H1 (cell line): ENCODE measurements at regions not wholly inside any gene's neighbourhood (a gene's known extent, or its start where the extent isn't known, plus 50 kb on each side); places are given as distances from the start of the nearest gene placed in this dataset.

Experiments used
- CTCF ChIA-PET: fragments of 300-600 bp; sonication (Branson Sonifier 250); formaldehyde crosslinking; loops from one replicate; lab custom pipeline; 2021; ENCODE audit not compliant: partially characterized antibody; lab: Charles Lee
- POLR2A ChIA-PET: fragments of 300-600 bp; sonication (Branson Sonifier 250); formaldehyde crosslinking; loops from one replicate; lab custom pipeline; 2021; ENCODE audit warnings: inconsistent platforms; ENCODE audit not compliant: partially characterized antibody; lab: Charles Lee
- DNase-seq, 2 experiments: peaks; one replicate each; pipeline versions ENCODE4 v3.0.0 to v3.0.0-alpha.2; 2010 to 2022; ENCODE audit warnings: low spot score in 2 of 2, low read depth in 1 of 2, mixed read lengths in 1 of 2
- FAIRE-seq: peaks from 2 replicates; lab custom pipeline; 2011; peaks lifted over from hg19 to GRCh38; lab: Jason Lieb, UNC
- H2AFZ ChIP-seq: 2 replicates; pipeline ENCODE4 v1.8.1; 2012; ENCODE audit warnings: low read length, inconsistent platforms
- H2AK5ac ChIP-seq: 2 replicates; pipeline ENCODE4 v1.6.1; 2013; ENCODE audit warnings: low read depth, low read length
- H2BK120ac ChIP-seq: replicated peaks from 2 replicates; pipeline ENCODE3; 2013; ENCODE audit warnings: low read depth, low read length, inconsistent platforms
- H2BK12ac ChIP-seq: 2 replicates; pipeline ENCODE4 v1.6.1; 2013; ENCODE audit warnings: low read depth, low read length
- H2BK15ac ChIP-seq: 2 replicates; pipeline ENCODE4 v1.6.1; 2013; ENCODE audit warnings: low read length
- H2BK20ac ChIP-seq: 2 replicates; pipeline ENCODE4 v1.6.1; 2013; ENCODE audit warnings: low read length
- H2BK5ac ChIP-seq: 2 replicates; pipeline ENCODE4 v1.6.1; 2013; ENCODE audit warnings: low read depth, low read length
- H3K14ac ChIP-seq: 2 replicates; pipeline ENCODE4 v1.6.1; 2013; ENCODE audit warnings: inconsistent platforms; ENCODE audit not compliant: insufficient read length
- H3K18ac ChIP-seq: 2 replicates; pipeline ENCODE4 v1.6.1; 2013; ENCODE audit warnings: low read length; ENCODE audit errors: extremely low read depth
- H3K23ac ChIP-seq: 2 replicates; pipeline ENCODE4 v1.6.1; 2013; ENCODE audit warnings: inconsistent platforms; ENCODE audit not compliant: insufficient read length
- H3K23me2 ChIP-seq: 2 replicates; pipeline ENCODE4 v1.6.1; 2013; ENCODE audit warnings: low read depth, low read length
- H3K27ac ChIP-seq: 2 replicates; pipeline ENCODE4 v1.6.1; 2011; ENCODE audit warnings: low read depth, low read length, inconsistent platforms
- H3K27me3 ChIP-seq, 4 experiments: replicated peaks in 1 of 4; 1 replicate in 1 of 4; 2 replicates in 3 of 4; pipeline versions ENCODE4 v1.6.1 to v1.8.1; 2011 to 2013; ENCODE audit warnings: low read length in 3 of 4, mild to moderate bottlenecking in 3 of 4, inconsistent platforms in 2 of 4, mixed read lengths in 2 of 4, moderate library complexity in 1 of 4; ENCODE audit not compliant: control insufficient read depth in 3 of 4, insufficient read depth in 3 of 4; ENCODE audit errors: extremely low read depth in 1 of 4
- H3K36me3 ChIP-seq, 4 experiments: 2 replicates each; pipeline versions ENCODE4 v1.6.1 to v1.8.1; 2011 to 2013; ENCODE audit warnings: mild to moderate bottlenecking in 4 of 4, low read length in 3 of 4, moderate library complexity in 2 of 4, control low read depth in 1 of 4, inconsistent platforms in 1 of 4; ENCODE audit not compliant: insufficient read depth in 4 of 4, control insufficient read depth in 2 of 4
- H3K4ac ChIP-seq: replicated peaks from 2 replicates; pipeline ENCODE3; 2013; ENCODE audit warnings: low read length, low read depth, mixed read lengths, inconsistent platforms; ENCODE audit not compliant: insufficient read length
- H3K4me1 ChIP-seq, 4 experiments: replicated peaks in 1 of 4; 1 replicate in 1 of 4; 2 replicates in 3 of 4; pipeline versions ENCODE4 v1.6.1 to v1.8.1; 2011 to 2013; ENCODE audit warnings: low read length in 3 of 4, inconsistent platforms in 2 of 4, mixed read lengths in 1 of 4; ENCODE audit not compliant: insufficient read depth in 4 of 4, control insufficient read depth in 3 of 4
- H3K4me2 ChIP-seq, 2 experiments: 2 replicates each; pipeline versions ENCODE4 v1.6.1 to v1.8.1; 2011 to 2013; ENCODE audit warnings: low read depth in 2 of 2, low read length in 2 of 2, control low read depth in 1 of 2, inconsistent platforms in 1 of 2, mild to moderate bottlenecking in 1 of 2; ENCODE audit not compliant: insufficient read depth in 1 of 2
- H3K4me3 ChIP-seq, 4 experiments: fragments of 200-600, 300-600 bp in 1 of 4; sonication (generic), shearing (Covaris generic), sonication (Bioruptor Twin) in 1 of 4; 2 replicates each; pipeline versions ENCODE4 v1.5.1 to v1.8.1; 2011 to 2016; ENCODE audit warnings: low read length in 4 of 4, low read depth in 3 of 4, control low read depth in 2 of 4, inconsistent platforms in 2 of 4, mild to moderate bottlenecking in 2 of 4, mixed read lengths in 1 of 4, moderate library complexity in 1 of 4; ENCODE audit not compliant: insufficient read depth in 2 of 4; ENCODE audit errors: extremely low read depth in 1 of 4
- H3K56ac ChIP-seq: replicated peaks from 2 replicates; pipeline ENCODE3; 2013; ENCODE audit warnings: low read depth, mild to moderate bottlenecking, mixed read lengths, low read length, inconsistent platforms; ENCODE audit not compliant: insufficient read length
- H3K79me1 ChIP-seq: 2 replicates; pipeline ENCODE4 v1.6.1; 2013; ENCODE audit warnings: low read depth, low read length, control low read depth
- H3K79me2 ChIP-seq, 2 experiments: 2 replicates each; pipeline versions ENCODE4 v1.6.1 to v1.8.1; 2012 to 2013; ENCODE audit warnings: low read length in 2 of 2, mild to moderate bottlenecking in 2 of 2, inconsistent platforms in 1 of 2; ENCODE audit not compliant: insufficient read depth in 2 of 2, control insufficient read depth in 1 of 2
- H3K9ac ChIP-seq, 4 experiments: replicated peaks in 1 of 4; 1 replicate in 1 of 4; 2 replicates in 3 of 4; pipeline versions ENCODE4 v1.6.1 to v1.8.1; 2011 to 2013; ENCODE audit warnings: low read depth in 3 of 4, low read length in 3 of 4, control low read depth in 2 of 4, mild to moderate bottlenecking in 2 of 4, moderate library complexity in 2 of 4, inconsistent platforms in 1 of 4; ENCODE audit errors: extremely low read depth in 1 of 4
- H3K9me3 ChIP-seq, 2 experiments: 2 replicates each; pipeline versions ENCODE4 v1.6.1 to v1.8.1; 2012 to 2013; ENCODE audit warnings: mild to moderate bottlenecking in 2 of 2, moderate library complexity in 2 of 2, control low read depth in 1 of 2, inconsistent platforms in 1 of 2, low read depth in 1 of 2, low read length in 1 of 2, mixed read lengths in 1 of 2; ENCODE audit not compliant: insufficient read depth in 2 of 2
- H4K20me1 ChIP-seq, 2 experiments: replicated peaks in 1 of 2; 2 replicates each; pipeline versions ENCODE3 to v1.8.1; 2011 to 2013; ENCODE audit warnings: inconsistent platforms in 2 of 2, low read length in 2 of 2, mild to moderate bottlenecking in 1 of 2; ENCODE audit not compliant: insufficient read depth in 2 of 2, control insufficient read depth in 1 of 2
- H4K5ac ChIP-seq: 2 replicates; pipeline ENCODE4 v1.6.1; 2013; ENCODE audit warnings: low read length, low read depth, mixed read lengths, inconsistent platforms; ENCODE audit not compliant: insufficient read length
- H4K8ac ChIP-seq: 2 replicates; pipeline ENCODE4 v1.8.0; 2013; ENCODE audit warnings: mild to moderate bottlenecking, moderate library complexity, low read length, inconsistent platforms; ENCODE audit not compliant: insufficient read depth; ENCODE audit errors: extremely low read depth
- H4K91ac ChIP-seq: replicated peaks from 2 replicates; pipeline ENCODE3; 2013; ENCODE audit warnings: low read length, mixed read lengths, inconsistent platforms; ENCODE audit not compliant: insufficient read length
- BACH1 ChIP-seq: IDR thresholded peaks from 2 replicates; pipeline ENCODE4 v1.6.1; 2012; ENCODE audit warnings: low read length, improper control_type of control experiment
- BCL11A ChIP-seq, 2 experiments: IDR thresholded peaks; one replicate each; pipeline ENCODE4 v1.6.1; 2011; ENCODE audit warnings: low read depth in 2 of 2, low read length in 2 of 2, mild to moderate bottlenecking in 2 of 2
- CHD1 ChIP-seq: IDR thresholded peaks from 2 replicates; pipeline ENCODE4 v1.6.1; 2012; ENCODE audit warnings: low read depth, low read length, improper control_type of control experiment
- EP300 ChIP-seq, 2 experiments: IDR thresholded peaks; 1 replicate in 1 of 2; 2 replicates in 1 of 2; pipeline ENCODE4 v1.6.1; 2011 to 2012; ENCODE audit warnings: low read depth in 2 of 2, low read length in 2 of 2, mild to moderate bottlenecking in 2 of 2, borderline replicate concordance in 1 of 2, inconsistent platforms in 1 of 2, moderate library complexity in 1 of 2
- EZH2 ChIP-seq: fragments of 200-600 bp; sonication (generic); IDR thresholded peaks from 2 replicates; pipeline ENCODE4 v1.7.1; 2012; ENCODE audit warnings: low read depth, mild to moderate bottlenecking, moderate library complexity, low read length, inconsistent platforms; ENCODE audit not compliant: severe bottlenecking
- HDAC6 ChIP-seq: IDR thresholded peaks from one replicate; pipeline ENCODE4 v1.7.1; 2012; ENCODE audit warnings: low read depth, mild to moderate bottlenecking, inconsistent platforms, low read length, moderate library complexity
- MAFK ChIP-seq: IDR thresholded peaks from 2 replicates; pipeline ENCODE4 v1.6.1; 2012; ENCODE audit warnings: low read depth, mild to moderate bottlenecking, improper control_type of control experiment, low read length
- MAX ChIP-seq: IDR thresholded peaks from 2 replicates; pipeline ENCODE4 v1.6.1; 2012; ENCODE audit warnings: inconsistent platforms
- PHF8 ChIP-seq: fragments of 200-600 bp; sonication (generic); conservative IDR thresholded peaks from 2 replicates; pipeline ENCODE4 v1.7.1; 2012; ENCODE audit warnings: low read depth, mild to moderate bottlenecking, inconsistent platforms, low read length, moderate library complexity
- POLR2AphosphoS5 ChIP-seq: IDR thresholded peaks from 2 replicates; pipeline ENCODE4 v1.6.1; 2011; ENCODE audit warnings: low read depth, low read length
- RNF2 ChIP-seq: fragments of 200-900, 300-1000 bp; sonication (generic); IDR thresholded peaks from 2 replicates; pipeline ENCODE4 v1.7.1; 2016; ENCODE audit warnings: borderline replicate concordance, low read depth, mild to moderate bottlenecking, antibody characterized with exemption, low read length; ENCODE audit not compliant: poor library complexity, severe bottlenecking; ENCODE audit errors: missing control alignments
- SP4 ChIP-seq: IDR thresholded peaks from 2 replicates; pipeline ENCODE4 v1.6.1; 2012; ENCODE audit warnings: low read length, inconsistent platforms
- SRF ChIP-seq: IDR thresholded peaks from 2 replicates; pipeline ENCODE4 v1.6.1; 2011; ENCODE audit warnings: mild to moderate bottlenecking, low read depth, low read length, moderate library complexity
- TEAD4 ChIP-seq: IDR thresholded peaks from 2 replicates; pipeline ENCODE4 v1.6.1; 2012; ENCODE audit warnings: low read depth, low read length, inconsistent platforms, mixed read lengths
- WGBS, 2 experiments: shearing (Covaris generic) in 1 of 2; methylation state at CpG; one replicate each; pipeline versions ENCODE4 v1.1.6 to v1.1.7; 2013 to 2015; ENCODE audit warnings: low lambda C conversion rate in 2 of 2, mixed read lengths in 2 of 2, inconsistent platforms in 1 of 2, low coverage in 1 of 2, missing lambda C conversion rate in 1 of 2; ENCODE audit not compliant: insufficient replicate concordance in 2 of 2, insufficient coverage in 1 of 2, insufficient read length in 1 of 2; ENCODE audit errors: extremely low coverage in 1 of 2, missing lambda C conversion rate in 1 of 2; 5-methylcytosine and 5-hydroxymethylcytosine counted together

- no peak overlapping the region for H3K4me2 ChIP-seq
- ChIA-PET POLR2A (no interaction called here), CTCF (interaction anchor here (0.9 to 1.2 kb wide), 2 partner anchors 28 to 155 kb away, joined by 3 to 5 read pairs; no protein-coding TSS in a partner anchor)
- H2AFZ ChIP-seq, result no peak overlapping the region
- no peak overlapping the region for H3K23ac ChIP-seq
- no peak overlapping the region for H4K91ac ChIP-seq
- DNase-seq (no peak), FAIRE-seq (no peak)
- no peaks in the 10 kb centered on the region for H4K20me1 ChIP-seq
- no peak overlapping the region for H2BK12ac ChIP-seq
- H3K79me2 ChIP-seq, result no peaks in the 10 kb centered on the region
- H3K27ac ChIP-seq, result no peak overlapping the region
- H2BK5ac ChIP-seq, result no peak overlapping the region
- no peaks in the 10 kb centered on the region for H3K9me3 ChIP-seq
- no peak overlapping the region for H3K14ac ChIP-seq
- no peak overlapping the region for H2BK20ac ChIP-seq
- no peak overlapping the region for H3K4me3 ChIP-seq
- H3K9ac ChIP-seq, result no peak overlapping the region
- H3K56ac ChIP-seq, result no peak overlapping the region
- H4K5ac ChIP-seq, result no peak overlapping the region
- H3K18ac ChIP-seq, result no peak overlapping the region
- H3K4ac ChIP-seq, result no peak overlapping the region
- 89% methylated on average over 6 of the region's 6 CpGs; no CpG with 5 or more reads in 1 of the 2 experiments for WGBS, 2 experiments
- no peak overlapping the region for H2BK120ac ChIP-seq
- H3K36me3 ChIP-seq, result no peaks in the 10 kb centered on the region
- no peak overlapping the region for H2BK15ac ChIP-seq
- no peaks in the 10 kb centered on the region for H3K4me1 ChIP-seq
- no peaks in the 10 kb centered on the region for H3K79me1 ChIP-seq
- no peaks in the 10 kb centered on the region for H3K23me2 ChIP-seq
- no peaks in the 10 kb centered on the region; a peak in 3 of 7 replicates for H3K27me3 ChIP-seq
- no peak overlapping the region for H4K8ac ChIP-seq
- no peak overlapping the region for H2AK5ac ChIP-seq
- TF ChIP-seq BACH1 (no peak), EP300 (IDR thresholded peaks at IDR 0.05; ENCODE audit: borderline replicate concordance in 1 of 2, low read depth in 2 of 2, low read length in 2 of 2) (no peak), RNF2 (no peak), TEAD4 (no peak), MAFK (no peak), BCL11A (IDR thresholded peaks at IDR 0.05; ENCODE audit: low read depth in 2 of 2, low read length in 2 of 2) (no peak), EZH2 (no peak), SRF (no peak), SP4 (no peak), HDAC6 (no peak), PHF8 (no peak), MAX (no peak), CHD1 (no peak), POLR2AphosphoS5 (no peak)
Measured at GRCh38 chr16:56048425-56049105, 142.7 kb upstream of the GNAO1 start.
